HuH-7 (cell line): ENCODE measurements at regions not wholly inside any gene's neighbourhood (a gene's known extent, or its start where the extent isn't known, plus 50 kb on each side); places are given as distances from the start of the nearest gene placed in this dataset.
A peak's percentile ranks its signal among the peaks of the same experiment; 100 is the strongest.
"Not testable (repeated sequence)": the region's sequence is repeated elsewhere in the genome, so short reads cannot be mapped to it uniquely, and the experiment has no call there.

Experiments used
- DNase-seq: peaks from one replicate; pipeline ENCODE4 v3.0.0; 2011; ENCODE audit warnings: low spot score

DNA sequence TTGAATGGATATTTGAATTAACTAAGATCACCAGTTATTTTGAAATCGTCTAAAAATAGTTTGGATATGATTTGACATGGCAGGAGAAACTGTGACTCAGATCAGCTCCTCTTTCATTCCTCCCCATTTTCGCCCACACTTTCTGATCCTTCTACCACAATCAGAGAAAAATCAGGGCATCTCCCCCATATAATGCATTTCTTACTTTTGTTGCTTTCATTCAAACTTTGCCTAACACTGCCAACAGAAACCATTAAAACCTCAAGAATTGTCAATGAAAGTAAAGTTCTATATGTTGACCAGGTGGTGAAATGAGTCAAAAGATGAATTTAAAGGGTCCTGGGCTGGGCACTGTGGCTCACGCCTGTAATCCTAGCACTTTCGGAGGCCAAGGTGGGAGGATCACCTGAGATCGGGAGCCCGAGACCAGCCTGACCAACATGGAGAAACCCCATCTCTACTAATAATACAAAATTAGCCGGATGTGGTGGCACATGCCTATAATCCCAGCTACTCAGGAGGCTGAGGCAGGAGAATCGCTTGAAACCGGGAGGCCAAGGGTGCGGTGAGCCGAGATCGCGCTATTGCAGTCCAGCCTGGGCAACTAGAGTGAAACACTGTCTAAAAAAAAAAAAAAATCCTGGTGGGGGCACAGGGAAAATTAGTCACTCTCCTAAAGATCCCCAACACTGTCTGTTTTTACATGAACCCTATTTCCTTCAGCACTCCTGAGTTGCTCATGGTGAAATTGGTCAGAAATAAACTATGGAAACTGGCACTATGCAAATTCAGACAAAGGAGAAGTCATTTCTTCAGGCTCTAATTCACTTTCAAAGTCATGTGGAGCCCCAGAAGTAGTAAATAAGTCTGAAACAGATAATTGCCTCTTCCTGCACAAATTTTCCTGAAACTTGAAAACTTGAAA is 122.8 kb upstream of the NOCT start:
- DNase-seq = no peak

- DNase-seq = no peak
Measured at GRCh38 chr4:138891631-138892031, 124.0 kb upstream of the NOCT start.

GRCh38 chr4:138890891-138891570 is 124.5 kb upstream of the NOCT start:
- no peak for DNase-seq

DNA sequence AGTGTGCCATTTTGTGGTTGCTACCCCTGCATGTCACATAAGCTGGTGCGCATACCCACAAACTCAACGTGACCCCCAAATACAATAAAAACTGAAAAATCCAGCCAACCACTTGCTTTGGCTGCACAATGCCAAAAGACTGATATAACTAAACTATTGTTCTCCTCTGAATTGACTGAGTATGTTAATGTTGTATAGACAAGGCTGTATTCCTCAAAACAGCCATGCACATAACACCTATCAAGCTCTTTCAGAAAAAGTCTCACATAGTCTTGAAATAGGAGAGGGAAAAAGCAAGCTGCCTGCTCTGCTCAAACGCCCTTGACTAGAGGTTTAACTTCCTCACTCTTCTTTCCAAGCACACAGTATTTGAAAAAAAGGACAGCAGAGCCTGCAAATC is 126.4 kb upstream of the NOCT start:
- no peak for DNase-seq

DNA sequence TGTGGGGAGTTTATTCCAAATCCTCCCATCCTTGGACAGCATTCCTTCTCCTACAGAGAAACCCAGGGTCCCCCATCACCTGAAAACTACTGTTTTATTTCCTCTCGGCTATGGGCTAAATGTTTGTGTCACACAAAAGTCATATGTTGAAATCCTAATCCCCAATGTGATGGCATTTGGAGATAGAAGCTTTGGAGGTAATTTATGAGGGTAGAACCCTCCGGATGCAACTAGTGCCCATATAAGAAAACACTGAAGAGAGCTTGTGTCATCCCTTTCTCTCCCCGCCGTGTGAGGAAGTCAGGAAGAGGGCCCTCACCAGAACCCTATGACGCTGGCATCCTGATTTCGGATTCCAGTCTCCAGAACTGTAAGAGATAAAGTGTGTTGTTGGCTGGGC is 127.8 kb upstream of the NOCT start:
- no peak for DNase-seq

DNA sequence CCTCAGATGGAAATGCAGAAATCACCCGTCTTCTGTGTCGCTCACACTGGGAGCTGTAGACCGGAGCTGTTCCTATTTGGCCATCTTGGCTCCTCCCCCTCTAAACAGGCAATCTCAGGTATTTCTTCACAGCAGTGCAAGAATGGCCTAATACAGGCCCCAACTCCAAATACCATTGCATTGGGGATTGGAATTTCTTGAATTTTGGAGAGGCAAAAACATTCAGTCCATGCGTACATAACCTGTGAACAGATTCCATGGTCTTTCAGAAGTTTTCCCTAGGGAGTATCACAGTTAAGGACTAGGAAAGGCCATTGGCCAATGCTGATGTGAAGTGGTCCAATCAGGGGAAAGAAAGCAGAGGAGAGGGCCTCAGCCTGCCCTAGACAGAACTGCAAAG is 128.2 kb upstream of the NOCT start:
- no peak for DNase-seq

DNA sequence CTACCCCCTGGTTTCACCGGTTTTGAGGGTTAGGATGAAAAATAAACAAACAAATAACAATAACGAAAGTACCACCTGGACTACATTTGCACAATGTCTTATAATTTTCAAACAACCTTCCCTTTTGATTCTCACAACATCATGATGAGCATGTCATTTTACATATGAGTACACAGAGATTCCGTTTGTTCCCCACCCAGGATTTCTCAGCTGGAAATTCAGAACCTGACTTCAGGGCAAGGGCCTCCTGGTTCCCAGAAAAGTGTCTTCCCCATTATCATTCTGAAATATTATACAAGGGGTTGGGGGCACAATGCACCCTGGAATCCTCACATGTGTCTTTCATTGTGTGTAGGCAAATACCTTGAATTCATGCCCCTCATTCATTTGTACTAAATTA is 135.8 kb upstream of the NOCT start:
- DNase-seq = no peak

GRCh38 chr4:138875891-138876608 is 139.5 kb upstream of the NOCT start:
- no peak for DNase-seq

DNA sequence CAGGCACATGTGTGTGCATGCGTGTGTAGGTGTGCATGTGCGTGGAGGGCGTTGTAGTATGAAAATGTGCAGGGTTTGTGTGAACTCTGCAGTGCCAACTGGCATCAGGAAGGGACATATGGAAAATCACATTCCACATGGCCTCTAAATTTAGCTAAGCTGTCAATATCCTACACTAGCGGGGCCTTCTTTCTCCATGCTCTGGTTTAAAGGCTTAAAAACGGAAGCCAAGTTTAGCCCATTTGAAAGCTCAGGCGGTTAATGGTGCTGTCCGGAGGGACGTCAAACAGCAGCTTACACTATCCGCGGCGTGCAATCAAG is 144.1 kb upstream of the NOCT start:
- DNase-seq = no peak

GRCh38 chr4:138870737-138871554 is 144.6 kb upstream of the NOCT start:
- peak; percentile 51 for DNase-seq

- DNase-seq = no peak
Measured at GRCh38 chr4:138869631-138870030, 145.9 kb upstream of the NOCT start.

DNA sequence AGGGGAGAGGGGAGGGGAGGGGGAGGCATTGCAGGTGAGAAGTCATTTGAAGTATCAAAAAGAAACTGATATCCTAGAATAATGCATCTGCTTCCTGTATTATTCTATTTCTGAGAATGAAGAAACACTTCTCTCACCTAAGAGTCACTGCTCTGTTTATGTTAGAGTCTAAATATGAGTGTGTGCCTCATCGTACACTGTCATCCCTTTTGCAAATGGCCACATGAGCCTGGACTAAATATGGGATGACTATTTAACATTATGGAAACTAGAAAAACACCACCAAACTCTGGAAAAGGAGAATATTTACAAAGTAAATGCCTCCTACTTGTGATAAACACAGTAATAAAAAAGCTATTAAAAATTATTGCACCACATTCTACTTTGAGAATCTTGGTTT is 146.4 kb upstream of the NOCT start:
- DNase-seq = no peak

GRCh38 chr4:138868562-138868961 is 147.0 kb upstream of the NOCT start:
- no peak for DNase-seq

DNA sequence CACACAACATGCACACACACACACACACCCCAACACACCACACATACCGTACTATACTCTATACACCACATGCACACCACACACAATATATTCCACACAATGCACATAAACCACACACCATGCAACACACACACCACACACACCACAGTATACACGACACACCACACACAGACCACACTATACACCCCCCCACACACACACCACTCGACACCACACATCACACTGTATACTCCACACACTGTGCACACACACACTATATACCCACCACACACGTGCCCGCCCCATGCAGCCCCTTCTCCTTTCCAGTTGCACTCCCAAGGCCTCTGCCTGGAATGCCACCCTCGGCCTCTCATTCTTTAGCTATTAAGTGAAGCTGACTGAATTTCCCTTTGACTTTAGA is 148.2 kb upstream of the NOCT start:
- no peak for DNase-seq

GRCh38 chr4:138866314-138866713 is 149.3 kb upstream of the NOCT start:
- no peak for DNase-seq

DNA sequence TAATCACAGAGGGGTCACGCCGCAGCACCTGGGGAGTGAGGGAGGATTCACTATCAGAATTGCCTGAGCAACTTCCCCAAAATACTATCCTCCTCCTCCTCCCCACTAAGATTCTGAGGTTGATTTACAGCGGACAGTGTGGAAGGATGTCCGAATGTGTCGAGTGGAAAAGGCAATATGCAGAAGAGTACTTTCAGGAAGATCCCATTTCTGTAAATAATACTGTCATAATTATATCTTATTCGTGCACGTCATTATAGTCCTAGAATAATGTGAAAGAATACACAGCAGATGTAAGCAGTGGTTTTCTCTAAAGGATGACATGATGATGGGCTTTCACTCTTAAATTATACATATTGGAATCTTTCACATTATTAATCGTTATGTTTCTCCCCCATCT is 149.8 kb upstream of the NOCT start:
- DNase-seq = no peak

GRCh38 chr4:138864961-138865720 is 150.4 kb upstream of the NOCT start:
- DNase-seq = no peak

DNA sequence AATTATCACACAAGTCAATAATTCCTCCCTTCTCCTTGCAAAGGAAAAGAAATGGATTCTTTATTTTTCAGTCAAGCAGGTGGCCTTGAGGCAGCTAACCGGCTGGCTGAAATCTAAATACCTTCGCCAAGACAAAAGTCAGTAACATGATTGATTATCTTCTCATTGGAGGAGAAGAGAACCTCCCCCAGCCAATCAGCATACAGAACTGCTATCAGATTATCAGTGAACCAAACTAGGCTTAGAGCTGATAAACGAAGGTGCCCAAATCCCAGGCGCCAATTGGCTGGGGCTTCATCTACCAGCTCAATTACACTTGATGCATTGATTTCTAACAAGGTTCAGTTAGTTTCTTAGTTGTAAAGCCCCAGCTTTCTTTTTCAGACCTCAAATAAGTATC is 152.4 kb upstream of the NOCT start:
- DNase-seq = no peak

DNA sequence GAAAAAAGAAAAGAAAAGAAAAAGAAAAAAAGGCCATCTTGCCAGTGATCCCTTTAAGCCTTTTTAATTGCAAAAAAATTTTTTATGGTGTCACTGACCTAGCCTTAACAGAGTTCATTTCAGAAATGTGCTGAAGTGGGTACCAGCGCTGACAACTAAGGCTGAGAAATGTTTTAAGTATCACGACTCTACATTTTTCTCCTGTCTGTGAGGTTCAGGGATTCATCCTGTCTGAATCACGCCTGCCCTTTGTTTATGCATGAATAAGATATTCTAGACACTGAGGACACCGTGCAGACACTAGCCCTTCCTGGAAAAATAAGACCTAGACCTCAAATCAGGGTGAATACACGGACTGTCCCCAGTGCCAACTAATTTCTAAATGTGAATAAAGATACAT is 154.4 kb upstream of the NOCT start:
- no peak for DNase-seq

DNA sequence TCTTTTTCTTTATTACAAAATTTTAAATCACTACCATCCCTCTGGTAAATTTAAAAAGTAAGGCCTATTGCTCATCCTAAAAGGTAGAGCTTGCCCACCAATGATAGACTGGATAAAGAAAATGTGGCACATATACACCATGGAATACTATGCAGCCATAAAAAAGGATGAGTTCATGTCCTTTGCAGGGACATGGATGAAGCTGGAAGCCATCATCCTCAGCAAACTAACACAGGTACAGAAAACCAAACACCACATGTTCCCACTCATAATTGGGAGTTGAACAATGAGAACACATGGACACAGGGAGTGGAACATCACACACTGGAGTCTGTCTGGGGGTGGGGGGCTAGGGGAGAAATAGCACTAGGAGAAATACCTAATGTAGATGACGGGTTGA is 155.2 kb upstream of the NOCT start:
- not testable (repeated sequence) for DNase-seq

DNA sequence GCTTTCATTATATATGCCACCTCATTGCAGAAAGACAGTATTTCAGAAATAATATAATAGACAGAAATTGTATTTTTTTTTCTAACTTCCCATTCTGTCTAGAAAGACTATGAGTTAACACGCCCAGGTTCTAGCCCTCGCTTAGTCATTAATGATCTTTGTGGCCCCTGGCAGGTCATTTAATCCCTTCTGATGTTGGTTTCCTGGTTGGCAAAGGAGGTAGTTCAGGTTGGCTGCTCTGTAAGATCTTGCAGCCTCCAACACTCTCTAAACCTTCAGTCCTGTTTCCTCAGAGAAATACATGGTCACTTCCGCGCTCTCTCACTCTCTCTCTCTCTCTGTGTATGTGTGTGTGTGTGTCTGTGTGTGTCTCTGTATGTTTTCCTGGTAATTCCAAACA is 156.3 kb upstream of the NOCT start:
- no peak for DNase-seq
